Tibial nerve (tissue), 4 donors: ENCODE measurements at regions not wholly inside any gene's neighbourhood (a gene's known extent, or its start where the extent isn't known, plus 50 kb on each side); places are given as distances from the start of the nearest gene placed in this dataset.
"Not testable (repeated sequence)": the region's sequence is repeated elsewhere in the genome, so short reads cannot be mapped to it uniquely, and the experiment has no call there.

Experiments used
- EP300 ChIP-seq, 2 donors: sonication (generic); formaldehyde crosslinking; IDR thresholded peaks; one replicate each; pipeline ENCODE4 v1.6.1; 2017; ENCODE audit warnings: antibody characterized with exemption in 2 of 2, mild to moderate bottlenecking in 1 of 2
- POLR2A ChIP-seq, 2 donors: fragments of 450-650 bp; IDR thresholded peaks; one replicate each; pipeline ENCODE4 v1.6.1; 2017; ENCODE audit warnings: antibody characterized with exemption in 2 of 2, mild to moderate bottlenecking in 2 of 2, moderate library complexity in 2 of 2
- TF ChIP-seq, protein P1 (sequence below), 5 experiments: fragments of 200-600 bp in 3 of 5; fragments of 450-650 bp in 2 of 5; sonication (generic) in 3 of 5; IDR thresholded peaks; one replicate each; pipeline ENCODE4 v1.5.1; 2016 to 2019; ENCODE audit warnings: antibody characterized with exemption in 5 of 5, mild to moderate bottlenecking in 3 of 5, moderate library complexity in 2 of 5

DNA sequence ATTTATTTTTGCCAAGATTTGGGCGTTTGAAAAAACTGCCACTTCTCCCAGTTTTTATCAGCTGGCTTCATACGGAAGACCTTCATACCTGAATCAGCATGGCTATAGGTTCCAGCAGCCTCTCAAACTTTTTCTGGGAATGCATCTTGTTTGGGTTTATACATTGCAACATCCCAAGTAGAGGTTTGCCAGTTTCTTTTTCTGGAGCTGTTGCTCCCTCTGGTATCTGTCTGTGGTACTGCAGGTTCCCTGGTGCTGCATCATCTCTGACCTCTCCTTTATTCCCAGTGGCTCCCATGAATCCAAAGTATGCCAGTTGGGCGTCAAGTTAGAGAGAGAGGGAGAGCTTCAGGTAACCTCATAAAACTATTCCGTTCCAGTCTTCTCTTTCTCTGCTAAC, 368.6 kb downstream of the ZNF33B start:
- TF ChIP-seq, protein P1, sequence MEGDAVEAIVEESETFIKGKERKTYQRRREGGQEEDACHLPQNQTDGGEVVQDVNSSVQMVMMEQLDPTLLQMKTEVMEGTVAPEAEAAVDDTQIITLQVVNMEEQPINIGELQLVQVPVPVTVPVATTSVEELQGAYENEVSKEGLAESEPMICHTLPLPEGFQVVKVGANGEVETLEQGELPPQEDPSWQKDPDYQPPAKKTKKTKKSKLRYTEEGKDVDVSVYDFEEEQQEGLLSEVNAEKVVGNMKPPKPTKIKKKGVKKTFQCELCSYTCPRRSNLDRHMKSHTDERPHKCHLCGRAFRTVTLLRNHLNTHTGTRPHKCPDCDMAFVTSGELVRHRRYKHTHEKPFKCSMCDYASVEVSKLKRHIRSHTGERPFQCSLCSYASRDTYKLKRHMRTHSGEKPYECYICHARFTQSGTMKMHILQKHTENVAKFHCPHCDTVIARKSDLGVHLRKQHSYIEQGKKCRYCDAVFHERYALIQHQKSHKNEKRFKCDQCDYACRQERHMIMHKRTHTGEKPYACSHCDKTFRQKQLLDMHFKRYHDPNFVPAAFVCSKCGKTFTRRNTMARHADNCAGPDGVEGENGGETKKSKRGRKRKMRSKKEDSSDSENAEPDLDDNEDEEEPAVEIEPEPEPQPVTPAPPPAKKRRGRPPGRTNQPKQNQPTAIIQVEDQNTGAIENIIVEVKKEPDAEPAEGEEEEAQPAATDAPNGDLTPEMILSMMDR (IDR thresholded peaks at IDR 0.05), result not testable (repeated sequence)
- TF ChIP-seq POLR2A, EP300 (IDR thresholded peaks at IDR 0.05): not testable (repeated sequence)
